GM10248 (cell line): ENCODE measurements at regions not wholly inside any gene's neighbourhood (a gene's known extent, or its start where the extent isn't known, plus 50 kb on each side); places are given as distances from the start of the nearest gene placed in this dataset.

Experiments
- CTCF ChIA-PET: fragments of 300-600 bp; sonication (Branson Sonifier 250); formaldehyde crosslinking; extraction: SDS; loops from one replicate; lab custom pipeline; 2021; ENCODE audit warnings: antibody characterized with exemption; lab: Yijun Ruan, JAX
- POLR2A ChIA-PET: fragments of 350-650 bp; sonication (Branson Sonifier 250); formaldehyde crosslinking; extraction: SDS; loops from one replicate; lab custom pipeline; 2020; ENCODE audit warnings: antibody characterized with exemption; lab: Yijun Ruan, JAX
- DNase-seq: peaks from one replicate; pipeline ENCODE4 v3.0.0; 2012; ENCODE audit errors: extremely low spot score
- CTCF ChIP-seq: IDR thresholded peaks from 2 replicates; pipeline ENCODE4 v1.5.1; 2012; ENCODE audit warnings: mild to moderate bottlenecking, low read depth; ENCODE audit errors: extremely low read depth, missing control alignments, control extremely low read depth

- no peak for TF ChIP-seq CTCF
- ChIA-PET CTCF (interaction anchor here (0.7 to 3.9 kb wide), 13 partner anchors 8 to 270 kb away, joined by 3 to 17 read pairs (median 4); no protein-coding TSS in a partner anchor), POLR2A (no interaction called here)
- peak; percentile 29 for DNase-seq
These were observed 82.2 kb upstream of the ITGA4 start for GRCh38 chr2:181374781-181375675.

- POLR2A ChIA-PET: no interaction called here
- CTCF ChIA-PET: no interaction called here
- no peak for DNase-seq
- TF ChIP-seq CTCF: no peak
These were observed 80.7 kb upstream of the ITGA4 start for GRCh38 chr2:181376442-181376841.

- TF ChIP-seq CTCF: no peak
- CTCF ChIA-PET: interaction anchor here (1.6 kb wide), 1 partner anchor 78 kb away, joined by 3 read pairs; no protein-coding TSS in a partner anchor
- POLR2A ChIA-PET: no interaction called here
- DNase-seq: no peak
These were observed 80.2 kb upstream of the ITGA4 start for GRCh38 chr2:181376999-181377398.

GRCh38 chr2:181378491-181378890, 78.7 kb upstream of the ITGA4 start:
- no peak for TF ChIP-seq CTCF
- DNase-seq: no peak
- POLR2A ChIA-PET: no interaction called here
- CTCF ChIA-PET: no interaction called here

- POLR2A ChIA-PET: no interaction called here
- no peak for TF ChIP-seq CTCF
- CTCF ChIA-PET: interaction anchor here (0.7 to 1.5 kb wide), 6 partner anchors 10 to 335 kb away, joined by 3 read pairs; no protein-coding TSS in a partner anchor
- no peak for DNase-seq
These were observed 76.6 kb upstream of the ITGA4 start for GRCh38 chr2:181380581-181380980.

GRCh38 chr2:181384923-181385322, 72.3 kb upstream of the ITGA4 start:
- no peak for DNase-seq
- POLR2A ChIA-PET: no interaction called here
- CTCF ChIA-PET: no interaction called here
- TF ChIP-seq CTCF: no peak
